Duodenal mucosa (tissue), 2 donors: ENCODE measurements at regions not wholly inside any gene's neighbourhood (a gene's known extent, or its start where the extent isn't known, plus 50 kb on each side); places are given as distances from the start of the nearest gene placed in this dataset.

ENCODE experiments used
- H3K27ac ChIP-seq: one replicate; pipeline ENCODE4 v1.7.0; 2013; ENCODE audit warnings: low read depth, low read length
- H3K27me3 ChIP-seq, 2 donors: one replicate each; pipeline ENCODE4 v1.7.0; 2013; ENCODE audit warnings: low read length in 2 of 2, control low read depth in 1 of 2; ENCODE audit not compliant: insufficient read depth in 2 of 2, control insufficient read depth in 1 of 2
- H3K36me3 ChIP-seq, 2 donors: one replicate each; pipeline ENCODE4 v1.7.0; 2013; ENCODE audit warnings: low read length in 2 of 2, control low read depth in 1 of 2; ENCODE audit not compliant: insufficient read depth in 2 of 2, control insufficient read depth in 1 of 2
- H3K4me1 ChIP-seq, 2 donors: one replicate each; pipeline ENCODE4 v1.7.0; 2013; ENCODE audit warnings: low read length in 2 of 2, control low read depth in 1 of 2; ENCODE audit not compliant: insufficient read depth in 2 of 2, control insufficient read depth in 1 of 2
- H3K4me3 ChIP-seq, 2 donors: one replicate each; pipeline ENCODE4 v1.7.0; 2013; ENCODE audit warnings: low read length in 2 of 2, low read depth in 1 of 2
- H3K9ac ChIP-seq, 2 donors: one replicate each; pipeline ENCODE4 v1.7.0; 2013; ENCODE audit warnings: low read length in 2 of 2, low read depth in 1 of 2
- H3K9me3 ChIP-seq, 2 donors: one replicate each; pipeline ENCODE4 v1.7.0; 2013; ENCODE audit warnings: low read length in 2 of 2, control low read depth in 1 of 2; ENCODE audit not compliant: control insufficient read depth in 1 of 2

DNA sequence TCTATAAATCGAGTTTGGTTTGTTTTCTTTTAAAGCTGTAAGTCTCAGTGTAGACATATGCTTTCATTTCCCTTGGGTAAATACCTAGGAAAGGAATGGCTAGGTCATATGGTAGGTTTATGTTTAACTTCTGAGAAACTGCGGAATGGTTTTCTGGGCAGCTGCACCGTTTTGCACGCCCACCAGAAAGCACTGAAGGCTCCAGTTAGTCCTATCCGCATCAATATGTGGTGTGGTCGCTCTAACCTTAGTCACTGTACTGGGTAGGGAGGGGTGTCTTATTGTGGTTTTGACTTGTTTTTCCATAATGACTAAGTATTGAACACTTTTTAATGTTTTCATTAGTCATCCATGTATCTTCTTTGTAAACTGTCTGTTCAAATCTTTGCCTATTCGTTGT, 279.5 kb upstream of the AKR1E2 start:
- no peaks in the 10 kb centered on the region for H3K36me3 ChIP-seq

DNA sequence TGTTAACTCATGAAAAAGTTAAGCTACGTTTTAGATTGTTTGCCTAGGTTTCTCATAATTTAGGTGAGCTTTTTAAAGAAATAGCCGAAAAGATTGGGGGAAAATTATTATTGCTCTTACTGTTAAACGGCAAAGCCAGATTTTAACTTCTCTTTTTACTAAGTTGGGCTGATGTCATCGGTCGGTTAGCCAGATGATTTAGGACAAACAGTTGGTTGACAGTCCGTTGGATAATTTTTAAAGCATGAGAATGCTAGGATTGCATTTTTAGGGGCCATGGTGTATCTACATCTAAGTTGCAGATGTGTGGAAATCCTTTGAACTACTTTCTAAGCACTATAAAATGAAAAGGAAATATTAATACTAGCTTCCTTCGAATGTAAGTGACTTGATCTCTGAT, 280.9 kb upstream of the AKR1E2 start:
- Histone ChIP-seq H3K9me3 (no peaks in the 10 kb centered on the region), H3K4me3 (no peak overlapping the region), H3K9ac (no peak overlapping the region), H3K4me1 (no peaks in the 10 kb centered on the region), H3K27me3 (no peaks in the 10 kb centered on the region), H3K36me3 (no peaks in the 10 kb centered on the region), H3K27ac (no peak overlapping the region)

More for the DNA sequence above, 279.5 kb upstream of the AKR1E2 start:
- Histone ChIP-seq H3K4me3 (no peak overlapping the region), H3K27me3 (no peaks in the 10 kb centered on the region), H3K4me1 (no peaks in the 10 kb centered on the region), H3K9me3 (no peaks in the 10 kb centered on the region), H3K27ac (no peak overlapping the region), H3K9ac (no peak overlapping the region)

DNA sequence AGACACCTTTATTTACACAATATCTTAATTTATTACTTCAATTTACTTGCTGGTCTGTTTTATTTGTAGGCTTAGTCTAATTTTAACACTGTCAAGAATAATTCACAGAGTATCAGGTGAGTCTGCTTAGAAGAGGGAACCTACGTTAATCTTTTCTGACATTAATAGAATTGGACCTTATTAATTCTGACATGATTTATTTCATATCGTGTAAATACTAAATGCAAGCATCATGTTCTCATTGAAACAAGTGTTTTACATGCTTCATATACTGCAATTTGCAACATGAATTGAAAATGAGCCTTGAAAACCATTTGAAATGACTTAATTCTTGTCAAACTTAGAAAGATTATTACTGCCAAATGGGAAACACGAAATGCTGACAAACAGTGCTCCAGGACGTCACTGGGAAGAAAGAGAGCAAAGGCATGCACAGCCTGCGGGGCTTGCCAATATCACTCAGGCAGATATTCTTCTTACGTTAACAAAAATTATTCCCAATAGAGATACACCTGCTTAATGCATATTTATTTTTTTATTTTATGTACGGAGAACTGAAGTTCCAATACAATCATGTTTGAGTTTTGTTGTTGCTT, 282.0 kb upstream of the AKR1E2 start:
- Histone ChIP-seq H3K36me3 (no peaks in the 10 kb centered on the region), H3K4me3 (no peak overlapping the region), H3K4me1 (no peaks in the 10 kb centered on the region), H3K27ac (no peak overlapping the region), H3K9ac (no peak overlapping the region), H3K9me3 (no peaks in the 10 kb centered on the region), H3K27me3 (no peaks in the 10 kb centered on the region)

DNA sequence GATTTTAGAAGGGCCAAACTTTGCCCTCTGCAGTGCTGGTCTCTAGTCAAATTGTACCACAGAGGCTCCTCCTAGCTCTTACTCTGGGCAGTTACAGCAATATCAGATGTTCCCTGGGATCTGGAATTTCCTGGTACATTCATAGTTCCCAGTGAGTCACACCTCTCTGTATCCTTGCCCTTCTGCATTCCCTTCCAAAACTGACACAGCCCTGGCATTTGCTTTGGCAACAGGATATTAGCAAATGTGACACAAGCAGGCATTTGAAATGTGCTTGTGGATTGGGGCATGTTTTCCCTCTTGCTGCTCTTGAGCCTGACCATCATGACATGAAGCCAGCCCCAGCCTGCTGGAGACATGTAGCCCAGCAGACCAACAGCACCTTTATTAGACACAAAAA, 284.7 kb upstream of the AKR1E2 start:
- Histone ChIP-seq H3K27me3 (no peaks in the 10 kb centered on the region), H3K4me3 (no peak overlapping the region), H3K4me1 (no peaks in the 10 kb centered on the region), H3K27ac (no peak overlapping the region), H3K36me3 (no peaks in the 10 kb centered on the region), H3K9ac (no peak overlapping the region), H3K9me3 (no peaks in the 10 kb centered on the region)

DNA sequence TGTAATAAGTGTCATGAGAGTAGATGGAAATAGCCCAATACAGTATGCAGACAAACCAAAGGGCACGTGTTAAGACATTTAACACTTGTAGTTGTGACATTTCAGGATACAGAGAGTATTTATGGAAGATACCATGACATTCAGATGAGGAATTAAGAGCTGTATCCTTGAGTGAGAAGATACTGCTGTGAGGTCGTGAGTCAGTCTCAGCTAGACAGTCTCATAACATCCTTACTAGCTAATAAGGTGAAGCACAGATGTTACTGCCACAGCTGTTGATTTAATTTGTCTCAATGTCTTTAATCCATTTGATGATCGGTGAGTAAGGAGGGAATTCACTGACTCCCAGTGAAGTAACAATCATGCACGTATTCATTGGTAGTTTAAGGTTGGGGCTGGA, 288.0 kb upstream of the AKR1E2 start:
- Histone ChIP-seq H3K9ac (no peak overlapping the region), H3K27me3 (no peaks in the 10 kb centered on the region), H3K36me3 (no peaks in the 10 kb centered on the region), H3K9me3 (no peaks in the 10 kb centered on the region), H3K4me1 (no peaks in the 10 kb centered on the region), H3K4me3 (no peak overlapping the region), H3K27ac (no peak overlapping the region)

DNA sequence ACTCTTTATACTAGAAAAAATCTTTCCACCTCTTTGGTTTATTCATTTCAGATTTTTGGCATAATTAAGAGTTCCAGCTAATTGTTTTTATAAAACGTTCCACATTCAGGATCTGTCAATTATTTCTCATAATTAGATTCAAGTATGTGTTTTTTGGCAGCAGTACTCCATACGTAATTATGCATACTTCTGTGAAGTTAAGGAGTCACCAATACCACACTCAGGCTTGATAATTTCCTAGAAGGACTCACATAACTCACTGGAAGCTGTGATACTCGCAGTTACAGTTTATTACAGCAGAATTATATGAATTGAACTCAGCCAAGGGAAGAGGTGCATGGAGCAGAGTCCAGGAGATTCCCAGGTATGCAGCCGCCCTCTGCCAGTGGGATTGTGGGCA, 290.5 kb upstream of the AKR1E2 start:
- H3K4me1 ChIP-seq = no peaks in the 10 kb centered on the region
- H3K36me3 ChIP-seq = no peaks in the 10 kb centered on the region
- no peaks in the 10 kb centered on the region for H3K9me3 ChIP-seq
- no peak overlapping the region for H3K9ac ChIP-seq
- no peaks in the 10 kb centered on the region for H3K27me3 ChIP-seq
- H3K27ac ChIP-seq = no peak overlapping the region
- H3K4me3 ChIP-seq = no peak overlapping the region

DNA sequence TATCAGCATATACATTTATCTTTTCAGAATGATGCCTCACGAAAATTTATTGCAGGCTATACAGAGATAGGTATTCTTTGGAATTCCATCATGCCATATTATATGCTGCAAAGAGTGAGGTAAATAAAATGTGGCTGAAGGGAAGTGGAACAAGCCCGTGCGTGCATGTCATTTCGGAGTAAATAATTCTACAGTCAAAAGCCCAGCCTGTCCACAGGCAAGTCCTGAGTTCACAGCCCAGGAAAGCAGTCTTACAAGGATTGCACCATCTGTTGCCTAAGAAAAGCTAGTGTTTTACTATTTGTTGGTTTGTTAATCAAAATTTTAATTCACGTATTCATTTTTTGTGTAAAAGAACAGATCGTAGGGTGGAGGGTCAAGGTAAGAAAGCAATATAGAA, 292.4 kb upstream of the AKR1E2 start:
- H3K27ac ChIP-seq = no peak overlapping the region
- H3K27me3 ChIP-seq = no peaks in the 10 kb centered on the region
- H3K4me1 ChIP-seq = no peaks in the 10 kb centered on the region
- H3K36me3 ChIP-seq = no peaks in the 10 kb centered on the region
- no peaks in the 10 kb centered on the region for H3K9me3 ChIP-seq
- no peak overlapping the region for H3K4me3 ChIP-seq
- no peak overlapping the region for H3K9ac ChIP-seq

DNA sequence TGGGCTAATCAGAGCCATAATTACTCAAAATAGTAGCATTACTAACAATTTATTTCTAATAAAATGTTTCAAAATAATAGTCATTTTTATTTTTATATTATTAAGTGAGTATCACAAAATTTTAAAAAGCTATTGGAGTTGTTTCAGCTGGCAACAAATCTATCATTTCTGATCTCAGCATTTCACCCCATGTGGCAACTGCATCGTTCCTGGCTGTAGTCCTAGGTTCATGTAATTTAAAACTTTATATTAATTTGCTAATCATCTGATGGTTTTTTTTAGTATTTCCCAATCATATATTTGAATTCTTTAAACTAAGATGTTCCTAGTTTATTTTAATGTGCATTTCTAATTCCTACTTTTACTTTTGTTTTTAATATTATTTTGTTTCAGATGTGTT, 293.0 kb upstream of the AKR1E2 start:
- no peak overlapping the region for H3K9ac ChIP-seq
- no peaks in the 10 kb centered on the region for H3K27me3 ChIP-seq
- H3K4me3 ChIP-seq = no peak overlapping the region
- H3K9me3 ChIP-seq = no peaks in the 10 kb centered on the region
- H3K27ac ChIP-seq = no peak overlapping the region
- no peaks in the 10 kb centered on the region for H3K4me1 ChIP-seq
- H3K36me3 ChIP-seq = no peaks in the 10 kb centered on the region

DNA sequence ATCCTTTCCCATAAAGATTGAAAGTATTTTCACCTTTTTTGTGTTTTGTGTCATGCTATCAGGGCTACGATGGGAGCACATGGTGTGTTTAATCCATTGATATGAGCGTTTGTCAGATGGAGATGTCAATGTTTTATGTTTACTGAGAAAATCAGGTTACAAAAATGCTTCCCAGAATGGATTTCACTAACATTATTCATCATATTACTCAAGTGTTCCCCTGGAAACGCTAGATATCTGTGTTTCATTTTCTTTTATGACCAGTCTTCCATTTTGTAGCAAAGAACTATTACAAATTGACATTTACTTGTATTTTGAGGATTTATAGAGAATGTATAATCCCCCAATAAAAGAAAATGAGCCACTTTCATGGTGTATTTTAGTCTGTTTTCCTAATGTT, 293.5 kb upstream of the AKR1E2 start:
- no peaks in the 10 kb centered on the region for H3K9me3 ChIP-seq
- H3K27me3 ChIP-seq = no peaks in the 10 kb centered on the region
- no peaks in the 10 kb centered on the region for H3K4me1 ChIP-seq
- H3K4me3 ChIP-seq = no peak overlapping the region
- no peak overlapping the region for H3K9ac ChIP-seq
- no peaks in the 10 kb centered on the region for H3K36me3 ChIP-seq
- no peak overlapping the region for H3K27ac ChIP-seq

DNA sequence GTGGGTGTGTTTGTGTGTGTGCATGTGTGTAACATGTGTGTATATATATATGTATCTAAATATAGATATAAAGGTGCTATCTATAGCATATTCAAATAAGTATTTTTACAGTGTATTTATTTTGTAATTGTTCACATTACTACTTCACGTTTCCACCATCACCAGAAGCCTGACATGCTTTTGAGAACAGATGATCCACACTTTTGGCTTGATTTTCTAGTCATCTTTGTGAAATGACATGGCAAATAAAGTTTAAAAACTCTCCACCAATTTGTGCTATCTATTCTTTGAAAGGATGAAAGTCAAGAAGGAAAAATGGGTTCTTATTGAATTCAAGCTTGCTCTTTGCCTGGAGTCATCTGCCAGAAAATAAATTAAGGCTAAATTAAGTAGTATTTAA, 294.0 kb upstream of the AKR1E2 start:
- Histone ChIP-seq H3K4me1 (no peaks in the 10 kb centered on the region), H3K4me3 (no peak overlapping the region), H3K9ac (no peak overlapping the region)

DNA sequence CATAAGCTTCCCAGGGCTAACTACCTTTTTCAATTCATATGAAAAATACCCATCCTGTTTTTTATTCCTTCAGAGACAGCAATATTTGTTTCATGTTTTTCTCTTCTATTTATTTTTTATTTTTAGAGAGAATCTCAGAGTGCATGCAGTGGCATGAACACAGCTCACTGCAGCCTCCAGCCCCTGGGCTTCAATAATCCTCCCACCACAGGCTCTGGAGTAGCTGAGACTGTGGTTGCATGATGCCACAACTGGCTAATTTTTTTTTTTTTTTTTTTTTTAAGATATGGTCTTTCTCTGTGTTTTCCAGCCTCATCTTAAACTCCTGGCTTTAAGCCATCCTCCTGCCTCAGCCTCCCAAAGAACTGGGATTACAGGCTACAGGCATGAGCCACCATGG, 296.7 kb upstream of the AKR1E2 start:
- Histone ChIP-seq H3K4me3 (no peak overlapping the region), H3K9ac (no peak overlapping the region), H3K27ac (no peak overlapping the region), H3K9me3 (no peaks in the 10 kb centered on the region), H3K36me3 (no peaks in the 10 kb centered on the region), H3K27me3 (no peaks in the 10 kb centered on the region), H3K4me1 (no peaks in the 10 kb centered on the region)

More for the DNA sequence above, 294.0 kb upstream of the AKR1E2 start:
- H3K27ac ChIP-seq = no peak overlapping the region
- H3K36me3 ChIP-seq = no peaks in the 10 kb centered on the region
- H3K9me3 ChIP-seq = no peaks in the 10 kb centered on the region
- no peaks in the 10 kb centered on the region for H3K27me3 ChIP-seq
